Activated CD4-positive, alpha-beta T cell treated with anti-CD3 and anti-CD28 coated beads, Interleukin-2, Interleukin-6, amounts not matched to agents 100 ng/mL and 50 ng/mL, durations not matched to agents 16 hours and 8 hours (primary cell): ENCODE measurements at regions not wholly inside any gene's neighbourhood (a gene's known extent, or its start where the extent isn't known, plus 50 kb on each side); places are given as distances from the start of the nearest gene placed in this dataset.
"Not testable (repeated sequence)": the region's sequence is repeated elsewhere in the genome, so short reads cannot be mapped to it uniquely, and the experiment has no call there.

ENCODE experiments used
- DNase-seq: peaks from one replicate; pipeline ENCODE4 v3.0.0-alpha.2; 2020

DNA sequence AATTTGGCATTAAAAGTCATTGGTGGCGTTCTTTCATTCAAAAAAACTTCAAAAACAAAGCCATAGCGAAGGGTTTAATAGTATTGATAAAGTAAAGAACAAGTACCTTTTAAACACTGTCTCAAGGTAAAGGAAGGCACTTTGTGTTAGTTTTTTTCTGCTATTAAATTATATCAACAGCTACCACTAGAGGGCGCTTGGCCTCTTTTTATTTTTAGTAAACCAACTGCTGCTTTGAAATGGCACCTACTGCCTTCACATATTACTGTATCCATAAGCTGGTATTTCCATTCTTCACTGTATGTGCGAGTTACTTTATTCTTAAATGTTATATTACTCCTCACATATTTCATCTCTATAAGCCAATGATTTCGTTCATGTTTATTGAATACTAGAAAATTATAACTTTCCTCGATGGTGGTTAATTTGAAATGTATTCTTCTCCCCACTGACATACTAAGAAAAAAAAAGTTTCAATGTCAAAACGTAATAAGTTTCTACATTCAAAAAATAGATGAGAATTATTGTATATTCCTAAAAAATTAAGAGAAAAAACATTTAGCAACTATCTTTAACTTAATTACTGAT is 125.7 kb upstream of the CXADR start:
- DNase-seq = peak; percentile 76

DNA sequence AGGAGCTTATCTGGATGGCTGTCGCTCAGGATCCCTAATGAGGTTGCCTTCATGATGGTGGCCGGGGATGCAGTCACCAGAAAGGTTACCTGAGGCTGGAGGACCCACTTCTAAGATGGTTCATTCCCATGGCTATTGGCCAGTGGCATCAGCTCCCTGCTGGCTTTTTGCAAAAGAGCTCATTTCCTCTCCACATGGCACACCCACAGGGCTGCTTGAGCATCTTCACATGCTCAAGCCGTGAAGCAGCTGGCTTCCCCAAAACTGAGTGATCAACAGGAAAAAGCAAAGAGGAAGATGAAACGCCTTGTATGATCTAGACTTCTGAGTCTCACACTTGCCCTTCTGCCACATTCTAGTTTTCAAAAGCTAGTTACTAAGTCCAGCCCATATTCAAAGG is 124.6 kb upstream of the CXADR start:
- DNase-seq = no peak

DNA sequence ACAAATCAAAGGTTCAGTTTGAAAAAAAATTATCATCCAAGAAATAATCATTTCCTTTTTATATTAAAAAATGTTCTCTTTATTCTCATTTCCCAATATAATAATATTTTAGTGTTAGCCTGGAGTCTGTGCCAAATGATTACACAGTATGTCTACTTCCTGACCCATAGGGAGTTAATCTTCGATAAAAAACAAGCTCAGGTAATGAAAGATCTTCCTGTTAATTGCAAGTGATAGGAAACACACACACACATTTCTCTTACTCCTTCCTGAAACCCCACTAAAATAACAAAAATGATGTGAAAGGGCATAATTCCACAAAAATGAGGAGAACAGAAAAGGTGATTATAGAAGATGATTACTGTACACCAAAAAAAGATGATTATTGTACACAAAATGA is 123.5 kb upstream of the CXADR start:
- no peak for DNase-seq

DNA sequence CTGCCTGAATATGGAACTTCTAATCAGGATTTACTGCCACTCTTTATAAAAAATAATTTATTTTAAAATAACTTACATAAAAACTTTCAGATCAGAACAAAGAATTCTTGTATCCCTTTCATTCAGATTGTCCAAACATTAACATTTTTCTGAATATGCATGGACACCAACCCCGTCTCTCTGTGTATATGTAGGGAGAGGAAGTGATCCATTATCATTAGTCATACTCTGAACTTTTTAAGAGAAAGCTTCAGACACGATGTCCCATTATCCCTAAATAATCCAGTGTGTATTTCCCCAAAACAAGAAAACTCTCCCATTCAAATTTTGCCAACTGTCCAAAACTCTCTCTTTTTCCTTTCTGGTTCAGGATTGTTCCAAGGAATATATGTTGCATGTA is 122.3 kb upstream of the CXADR start:
- no peak for DNase-seq

DNA sequence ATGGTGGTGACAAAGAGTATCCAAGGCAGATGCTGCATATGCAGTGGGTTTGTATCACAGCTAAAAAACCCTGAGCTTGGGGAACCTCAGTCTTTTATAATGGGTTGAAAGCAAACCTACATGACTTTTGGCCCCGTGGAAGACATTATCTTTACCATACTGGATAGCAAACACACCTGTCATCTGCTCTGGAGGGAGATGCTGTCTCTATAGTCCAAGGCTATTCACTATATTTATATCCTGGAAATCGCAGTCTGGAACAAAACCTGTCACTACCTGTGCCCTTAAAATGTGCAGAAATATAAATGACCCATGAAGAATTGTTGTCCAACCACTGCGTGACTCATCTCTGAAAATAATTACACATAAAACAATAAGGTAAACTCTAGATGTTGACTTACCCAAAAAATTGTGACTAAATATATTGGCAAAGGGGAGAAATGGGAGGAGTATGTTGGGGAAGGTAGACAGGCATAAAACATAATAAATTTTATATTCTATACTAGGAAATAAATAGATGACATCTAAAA is 121.0 kb upstream of the CXADR start:
- no peak for DNase-seq

DNA sequence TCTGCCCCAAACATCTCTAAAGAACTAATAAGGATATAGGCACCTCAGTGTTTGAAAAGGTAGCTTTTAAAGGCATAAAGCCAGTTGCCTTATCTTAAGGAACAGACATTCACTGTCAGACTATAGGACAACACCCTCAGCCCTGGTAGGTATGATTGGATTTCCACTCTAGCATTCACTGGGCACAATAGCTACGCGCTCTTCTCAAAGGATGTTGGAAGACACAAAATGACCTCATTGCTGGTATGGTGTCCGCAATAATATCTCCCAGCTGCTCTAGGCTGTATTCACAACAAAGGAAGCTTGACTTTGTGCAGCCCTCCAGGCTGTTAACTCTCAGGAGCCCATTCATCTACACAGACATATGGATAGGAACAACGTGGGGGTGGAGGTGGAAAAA is 119.4 kb upstream of the CXADR start:
- DNase-seq = no peak

DNA sequence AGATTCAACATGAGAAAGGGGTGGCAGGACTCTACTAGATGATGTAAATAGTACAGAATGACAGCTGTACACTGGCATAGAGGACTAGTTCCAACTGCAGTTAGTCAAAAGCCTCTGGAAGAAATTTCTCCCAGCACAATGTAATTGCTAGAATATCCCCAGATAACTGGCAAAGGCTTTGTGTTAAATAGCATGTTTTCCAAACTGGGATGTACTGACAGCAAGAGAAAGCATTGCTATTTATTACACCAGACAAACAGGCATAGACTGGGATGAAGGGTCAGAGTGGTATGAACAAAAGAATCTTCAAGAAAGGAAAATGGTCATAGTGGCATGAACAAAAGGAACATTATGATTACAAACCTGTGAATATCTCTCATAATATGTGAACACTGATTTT is 115.9 kb upstream of the CXADR start:
- no peak for DNase-seq

DNA sequence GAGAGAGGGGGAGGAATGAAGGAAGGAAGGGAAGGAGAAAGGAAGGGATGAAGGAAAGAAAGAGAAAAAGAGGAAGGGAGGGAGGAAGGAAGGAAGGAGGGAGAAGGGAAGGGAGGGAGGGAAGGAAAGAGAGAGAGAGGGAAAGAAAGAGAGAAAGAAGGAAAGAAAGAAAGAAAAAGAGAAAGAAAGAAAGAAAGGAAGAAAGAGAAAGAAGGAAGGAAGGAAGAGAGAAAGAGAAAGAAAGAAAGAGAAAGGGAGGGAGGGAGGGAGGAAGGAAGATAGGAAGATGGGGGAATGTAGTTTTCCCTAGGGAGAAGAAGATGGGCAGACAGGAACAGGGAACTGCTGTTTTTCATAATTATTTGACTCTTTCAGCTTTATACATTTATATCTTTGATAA is 115.1 kb upstream of the CXADR start:
- no peak for DNase-seq

DNA sequence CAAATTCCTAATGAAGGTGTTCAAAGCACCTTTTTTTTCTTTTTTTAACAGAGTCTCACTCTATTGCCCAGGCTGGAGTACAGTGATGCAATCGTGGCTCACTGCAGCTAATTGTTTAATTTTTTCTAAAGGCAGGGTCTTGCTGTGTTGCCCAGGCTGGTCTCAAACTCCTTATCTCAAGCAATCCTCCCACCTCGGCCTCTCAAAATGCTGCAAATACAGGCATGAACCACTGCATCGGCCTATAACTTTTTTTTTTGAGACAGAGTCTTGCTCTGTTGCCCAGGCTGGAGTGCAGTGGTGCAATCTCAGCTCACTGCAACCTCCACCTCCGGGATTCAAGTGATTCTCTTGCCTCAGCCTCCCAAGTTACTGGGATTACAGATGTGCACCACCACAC is 113.9 kb upstream of the CXADR start:
- DNase-seq = not testable (repeated sequence)

DNA sequence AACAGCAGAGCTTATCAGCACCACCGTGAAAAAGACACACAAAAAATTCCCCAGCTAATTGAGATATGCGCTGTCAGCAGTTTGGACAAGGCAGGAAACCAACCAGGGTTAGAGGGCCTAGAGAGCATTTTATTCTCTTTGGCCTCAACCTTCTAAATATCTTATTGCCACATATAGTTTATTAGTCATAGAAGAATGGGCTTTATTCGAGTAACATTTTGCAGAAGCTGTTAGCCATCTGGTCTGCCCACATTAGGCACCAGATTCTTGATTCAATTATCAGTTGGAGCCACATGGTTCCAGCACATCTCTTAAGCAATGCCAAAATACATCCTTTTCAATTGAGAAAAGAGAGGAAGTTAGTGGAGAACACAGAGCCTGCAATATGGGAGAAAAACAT is 109.9 kb upstream of the CXADR start:
- no peak for DNase-seq

DNA sequence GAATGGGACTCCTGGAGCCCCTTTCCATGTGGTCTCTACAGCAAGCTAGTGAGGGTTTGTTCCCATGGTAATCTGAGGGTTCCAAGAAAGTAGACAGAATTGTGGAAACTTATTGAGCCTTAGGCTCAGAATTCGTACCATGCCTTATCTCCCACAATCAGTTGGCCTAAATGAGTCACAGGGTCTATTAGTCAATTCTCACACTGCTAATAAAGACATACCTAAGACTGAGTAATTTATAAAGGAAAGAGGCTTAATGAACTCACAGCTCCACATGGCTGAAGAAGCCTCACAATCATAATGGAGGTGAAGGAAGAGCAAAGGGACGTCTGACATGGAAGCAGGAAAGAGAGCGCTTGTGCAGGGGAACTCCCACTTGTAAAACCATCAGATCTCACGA is 106.6 kb upstream of the CXADR start:
- DNase-seq = peak; percentile 13

DNA sequence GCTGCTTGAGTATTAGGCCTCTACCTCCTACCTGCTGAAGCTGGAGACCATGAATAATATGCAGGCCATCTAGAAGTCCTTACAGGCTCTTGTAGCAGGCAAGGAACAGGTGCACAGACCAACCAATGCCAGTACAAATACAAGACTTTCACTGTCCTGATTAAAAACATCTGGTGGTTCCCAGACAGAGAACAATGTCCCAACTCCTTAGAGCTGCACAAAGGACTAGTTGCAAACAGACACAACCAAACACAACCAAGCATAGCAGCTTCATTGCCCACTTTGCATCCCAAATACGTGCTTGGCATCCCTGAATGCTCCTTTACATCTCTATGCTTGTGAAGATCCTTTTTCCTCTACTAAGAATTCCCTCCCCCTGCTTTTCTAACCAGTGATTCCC is 98.1 kb upstream of the CXADR start:
- DNase-seq = no peak

DNA sequence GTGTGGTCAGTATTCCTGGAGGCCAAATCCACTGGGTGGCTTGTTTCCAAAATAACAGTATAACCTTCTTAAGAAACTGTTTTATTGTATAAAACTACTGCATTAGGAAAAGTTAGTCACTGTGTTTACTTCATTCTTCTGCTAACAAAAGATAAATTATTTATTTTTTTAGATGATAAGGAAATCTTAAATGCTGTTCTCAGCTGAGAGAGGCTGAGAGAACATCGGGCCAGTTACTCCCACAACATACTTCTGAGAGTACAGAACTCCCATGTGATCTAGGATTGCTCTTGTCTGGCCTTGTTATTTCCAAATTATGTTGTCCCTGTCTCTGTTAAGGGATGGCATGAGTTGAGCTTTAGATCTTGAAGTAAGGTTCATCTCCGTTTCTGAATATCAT is 96.7 kb upstream of the CXADR start:
- no peak for DNase-seq

DNA sequence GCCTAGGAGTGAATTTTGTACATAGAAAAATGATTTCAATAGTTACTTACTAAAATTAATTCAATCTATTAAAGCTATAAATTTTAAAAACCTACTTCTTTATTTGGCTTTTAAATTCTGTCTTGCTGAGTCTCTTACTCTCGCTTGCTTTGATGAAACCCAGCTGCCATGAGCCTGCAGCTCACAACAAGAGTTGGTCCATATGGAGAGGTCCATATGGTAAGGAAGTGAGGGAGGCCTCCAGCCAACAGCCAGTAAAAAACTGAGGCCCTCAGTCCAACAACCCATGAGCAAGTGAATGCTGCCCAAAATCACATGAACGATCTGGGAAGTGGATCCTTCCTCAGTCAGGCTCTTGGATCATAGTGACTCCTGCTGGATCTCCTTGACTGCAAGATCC is 89.9 kb upstream of the CXADR start:
- no peak for DNase-seq

DNA sequence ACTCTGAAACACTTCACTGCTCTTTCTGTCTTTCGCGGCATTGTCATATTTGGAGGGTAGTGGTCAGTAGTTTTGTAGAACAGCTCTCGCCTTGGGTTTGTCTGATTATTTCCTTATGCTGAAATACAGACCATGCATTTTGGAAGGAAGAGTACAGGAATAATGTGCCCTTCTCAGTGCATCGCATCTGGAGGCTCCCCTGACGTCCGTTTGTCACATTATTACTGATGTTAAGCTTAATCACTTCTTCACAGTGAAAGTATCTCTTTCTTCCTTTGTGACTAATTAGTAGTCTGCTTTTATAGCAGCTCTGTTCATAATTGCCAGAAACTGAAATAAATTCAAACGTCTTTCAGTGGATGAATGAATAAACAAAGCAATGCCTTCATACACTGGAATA is 85.7 kb upstream of the CXADR start:
- DNase-seq = no peak

DNA sequence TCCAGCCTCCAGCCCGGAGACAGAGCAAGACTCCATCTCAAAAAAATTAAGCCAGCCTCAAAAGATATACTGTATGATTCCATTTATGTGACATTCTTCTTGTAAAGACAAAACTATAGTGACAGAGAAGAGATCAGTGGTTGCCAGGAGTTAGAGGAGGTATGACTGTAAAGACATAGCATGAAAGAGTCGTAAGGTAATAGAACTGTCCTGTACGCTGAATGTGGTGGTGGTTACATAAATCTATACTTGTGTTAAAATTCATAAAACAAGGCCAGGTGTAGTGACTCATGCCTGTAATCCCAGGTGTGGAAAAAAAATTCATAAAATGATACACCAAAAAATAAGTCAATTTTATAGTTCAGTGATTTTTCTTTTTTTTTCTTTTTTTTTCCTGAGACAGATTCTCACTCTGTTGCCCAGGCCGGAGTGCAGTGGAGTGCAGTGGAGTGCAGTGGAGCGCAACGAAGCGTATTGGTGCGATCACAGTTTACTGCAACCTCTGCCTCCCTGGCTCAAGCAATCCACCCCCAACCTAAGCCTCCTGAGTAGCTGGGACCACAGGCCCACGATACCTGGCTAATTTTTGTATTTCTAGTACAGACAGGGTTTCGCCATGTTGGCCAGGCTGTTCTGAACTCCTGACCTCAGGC is 84.9 kb upstream of the CXADR start:
- DNase-seq = no peak

DNA sequence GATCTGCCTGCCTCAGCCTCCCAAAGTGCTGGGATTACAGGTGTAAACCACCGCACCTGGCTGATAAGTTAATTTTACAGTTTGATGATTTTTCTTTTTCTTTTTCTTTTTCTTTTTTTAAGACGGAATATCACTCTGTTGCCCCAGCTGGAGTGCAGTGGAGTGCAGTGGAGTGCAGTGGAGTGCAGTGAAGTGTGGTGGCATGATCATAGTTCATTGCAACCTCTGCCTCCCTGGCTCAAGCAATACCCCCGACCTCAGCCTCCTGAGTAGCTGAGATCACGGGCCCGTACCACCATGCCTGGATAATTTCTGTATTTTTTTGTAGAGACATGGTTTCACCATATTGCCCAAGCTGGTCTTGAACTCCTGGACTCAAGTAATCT is 84.4 kb upstream of the CXADR start:
- no peak for DNase-seq

DNA sequence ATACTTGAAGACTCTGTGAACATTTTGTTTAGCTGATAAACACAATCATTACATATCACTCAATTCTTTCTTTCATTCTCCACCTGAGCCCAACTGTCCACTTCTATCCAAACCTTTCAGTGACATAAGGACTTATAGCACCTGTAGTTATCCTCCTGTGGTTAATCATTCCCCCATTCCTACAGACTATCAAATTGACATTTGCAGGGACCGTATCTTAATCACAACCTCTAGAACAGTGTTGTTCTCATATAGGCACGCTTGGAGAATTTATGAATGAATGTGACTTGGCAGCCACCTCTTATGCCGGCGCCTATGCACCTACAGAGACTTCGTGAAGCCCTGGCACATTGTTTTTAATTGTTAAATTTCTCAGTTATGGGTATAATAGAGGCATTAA is 83.9 kb upstream of the CXADR start:
- no peak for DNase-seq

DNA sequence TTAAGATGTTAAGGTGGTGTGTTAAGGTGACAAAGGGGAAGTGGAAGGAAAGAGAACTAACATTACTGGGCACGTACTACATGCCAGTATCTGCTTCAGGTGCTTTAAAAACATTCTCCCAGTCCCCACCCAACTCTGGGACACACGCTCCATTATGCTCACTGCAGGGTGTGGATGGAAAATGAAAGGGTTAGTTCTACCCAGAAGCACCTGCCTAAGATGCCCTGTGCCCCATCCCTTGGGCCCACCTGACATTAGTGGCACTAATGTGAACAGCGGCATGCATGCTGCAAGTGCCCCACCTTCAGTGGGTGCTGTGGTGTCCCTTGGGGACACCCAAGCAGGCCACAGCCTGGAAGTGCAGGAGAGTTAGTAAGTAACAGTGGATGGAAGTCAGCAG is 82.9 kb upstream of the CXADR start:
- DNase-seq = no peak

DNA sequence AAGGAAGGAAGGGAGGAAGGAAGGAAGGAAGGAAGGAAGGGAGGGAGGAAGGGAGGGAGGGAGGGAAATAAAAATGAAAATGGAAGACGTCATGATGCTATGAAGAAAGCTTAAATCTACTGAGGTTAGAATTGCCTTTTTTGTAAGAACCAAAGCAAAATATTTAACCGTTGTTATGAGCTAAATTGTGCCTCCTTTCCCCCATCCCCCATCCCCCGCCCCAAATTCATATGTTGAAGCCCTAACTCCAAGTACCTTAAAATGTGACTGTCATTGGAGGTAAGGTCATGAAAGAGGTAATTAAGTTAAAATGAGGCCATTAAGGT is 80.1 kb upstream of the CXADR start:
- DNase-seq = no peak

DNA sequence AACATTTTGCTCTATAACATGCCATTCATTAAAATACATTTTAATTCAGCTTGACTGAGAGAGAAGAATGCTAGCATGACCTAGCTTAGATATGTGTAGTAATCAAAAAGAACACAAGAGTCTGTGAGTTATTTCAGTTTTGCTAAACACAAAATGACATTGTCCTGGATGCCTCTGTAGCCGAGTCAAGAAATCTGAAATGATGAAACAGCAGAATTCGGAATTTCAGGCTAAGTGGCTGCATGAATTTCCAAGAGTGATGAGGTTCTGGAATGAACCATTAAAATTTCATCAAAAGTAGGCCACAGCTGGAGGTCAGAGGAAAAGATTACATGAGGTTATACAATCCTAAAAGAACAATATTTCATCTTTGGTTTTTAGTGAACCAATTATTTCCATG is 79.1 kb upstream of the CXADR start:
- no peak for DNase-seq

DNA sequence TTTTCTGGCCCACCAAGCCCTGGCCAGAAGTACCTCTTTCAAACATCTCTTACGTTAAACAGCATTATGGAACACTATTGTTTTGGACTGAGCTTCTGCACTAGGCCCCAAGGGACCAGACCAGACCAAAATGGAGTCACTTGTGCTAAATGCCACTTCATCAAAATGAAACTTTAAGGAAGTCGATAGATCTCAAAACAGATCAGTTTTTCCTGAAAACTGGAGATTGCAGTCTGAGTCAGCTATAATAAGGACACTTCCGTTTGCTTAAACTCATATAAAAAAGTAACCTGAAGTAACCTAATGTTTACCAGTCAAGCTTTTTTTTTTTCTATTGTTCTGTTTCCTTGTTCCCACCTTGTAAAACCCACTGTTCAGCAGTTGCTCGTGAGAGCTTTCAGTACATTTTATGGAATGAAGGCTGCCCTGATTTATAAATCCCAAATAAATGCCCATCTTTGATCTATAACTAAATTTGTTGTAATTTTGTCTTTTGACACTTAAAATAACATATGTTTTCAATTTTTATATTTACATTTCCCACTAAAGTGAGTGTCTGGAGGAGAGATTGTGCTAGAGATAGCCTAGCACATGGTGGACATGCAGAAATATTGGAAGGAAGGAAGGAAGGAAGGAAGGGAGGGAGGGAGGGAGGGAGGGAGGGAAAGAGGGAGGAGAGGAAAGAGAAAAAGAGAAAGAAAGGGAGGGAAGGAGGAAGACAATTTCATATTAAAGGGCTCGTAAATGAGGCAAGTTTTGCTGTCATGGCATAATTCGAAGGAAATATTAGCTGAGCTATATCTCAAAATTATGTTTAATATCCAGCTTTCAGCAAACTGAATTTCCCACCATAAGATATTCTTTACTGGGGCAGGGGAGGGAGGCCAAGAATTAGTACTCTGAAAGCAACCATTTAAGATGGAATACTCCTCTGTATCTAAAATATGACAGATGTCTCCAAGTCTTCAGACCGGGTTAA is 77.0 kb upstream of the CXADR start:
- no peak for DNase-seq

DNA sequence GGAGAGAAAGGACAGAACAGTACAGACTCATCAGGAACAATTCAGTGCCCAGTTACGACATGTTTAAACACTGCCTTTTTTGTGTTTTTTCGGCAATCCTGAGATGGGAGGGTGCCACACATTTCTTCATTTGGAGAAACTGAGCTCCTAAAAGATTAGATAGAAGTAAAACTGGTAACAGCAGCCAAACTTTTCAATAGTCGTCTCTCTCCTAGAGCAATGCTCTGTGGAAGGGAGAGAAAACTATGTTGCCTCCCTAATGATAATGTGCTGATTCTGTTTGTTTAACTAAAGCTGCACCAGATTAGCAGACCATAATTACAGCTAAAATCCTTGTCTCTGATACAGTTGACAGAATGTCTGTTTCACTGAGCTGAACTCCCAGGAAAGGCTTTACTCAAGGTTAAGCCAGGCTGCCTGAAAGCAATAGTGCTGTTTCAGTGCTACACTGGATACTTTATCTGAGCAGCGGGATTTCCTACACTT is 76.2 kb upstream of the CXADR start:
- DNase-seq = no peak

DNA sequence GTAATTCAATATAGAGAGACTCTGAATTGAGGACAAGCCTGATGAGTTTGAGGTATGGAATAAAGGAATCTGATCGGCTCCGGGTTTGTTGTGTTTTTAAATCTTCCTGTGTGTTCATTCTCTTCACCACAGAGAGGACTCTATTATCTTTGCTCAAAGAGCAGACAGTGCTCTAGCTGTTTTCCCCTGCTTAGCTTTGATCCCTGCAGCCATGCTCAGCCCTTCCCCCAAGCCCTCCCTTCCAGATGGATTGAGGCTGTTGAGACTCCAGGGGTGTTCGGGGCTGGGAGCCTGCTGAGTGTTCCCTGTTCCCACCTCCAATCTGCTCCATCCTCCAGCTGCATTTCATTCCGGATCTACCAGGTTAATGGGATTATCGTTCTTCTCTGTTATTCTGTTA is 74.2 kb upstream of the CXADR start:
- DNase-seq = no peak
